ENCODE measurements at regions not wholly inside any gene's neighbourhood (a gene's known extent, or its start where the extent isn't known, plus 50 kb on each side); places are given as distances from the start of the nearest gene placed in this dataset.

GRCh38 chr1:30219675-30220074, 503.7 kb downstream of the MATN1 start:
- no peaks in the 10 kb centered on the region for H3K9me2 ChIP-seq (replicated peaks; ENCODE audit: low read depth, low read length)
- H3F3A ChIP-seq (ENCODE audit: low read depth): no peaks in the 10 kb centered on the region
- H3K4me1 ChIP-seq (ENCODE audit: insufficient read depth, low read length, poor library complexity, severe bottlenecking): no peaks in the 10 kb centered on the region
- no peak overlapping the region for H3K4me2 ChIP-seq (ENCODE audit: low read depth, low read length, poor library complexity, severe bottlenecking)
- no peaks in the 10 kb centered on the region for H3K36me3 ChIP-seq (ENCODE audit: insufficient read depth, low read length)
- H3K9me3 ChIP-seq (ENCODE audit: insufficient read depth, low read depth, low read length): peaks cover 8% of the 10 kb centered on the region; the same call in 1 of the 2 replicates
- TF ChIP-seq CTCF (conservative IDR thresholded peaks at IDR 0.05; ENCODE audit: low read length): no peak
- no peak overlapping the region for H2AFZ ChIP-seq (ENCODE audit: low read length)
- no peak overlapping the region for H3K9ac ChIP-seq (ENCODE audit: low read depth, low read length, poor library complexity, severe bottlenecking)
- no peaks in the 10 kb centered on the region for H4K20me1 ChIP-seq (ENCODE audit: insufficient read depth, low read length, poor library complexity, severe bottlenecking)
- H3K4me3 ChIP-seq (ENCODE audit: low read length, poor library complexity, severe bottlenecking): no peak overlapping the region
- H3K79me2 ChIP-seq (ENCODE audit: insufficient read depth, low read length): no peaks in the 10 kb centered on the region
- no peaks in the 10 kb centered on the region for H3K27me3 ChIP-seq (ENCODE audit: insufficient read depth, low read length, poor library complexity, severe bottlenecking)

- Histone ChIP-seq H3K4me3 (ENCODE audit: low read length, poor library complexity, severe bottlenecking) (no peak overlapping the region), H3F3A (ENCODE audit: low read depth) (no peaks in the 10 kb centered on the region)
- no peak for TF ChIP-seq CTCF (conservative IDR thresholded peaks at IDR 0.05; ENCODE audit: low read length)
- no peak for TF ChIP-seq EZH2phosphoT487 (IDR thresholded peaks at IDR 0.05; ENCODE audit: borderline replicate concordance)
These were observed 504.9 kb downstream of the MATN1 start for GRCh38 chr1:30218438-30218837.

GRCh38 chr1:30216602-30217001, 506.8 kb downstream of the MATN1 start:
- Histone ChIP-seq H3K4me1 (ENCODE audit: insufficient read depth, low read length, poor library complexity, severe bottlenecking) (no peaks in the 10 kb centered on the region), H4K20me1 (ENCODE audit: insufficient read depth, low read length, poor library complexity, severe bottlenecking) (no peaks in the 10 kb centered on the region)

More at GRCh38 chr1:30218438-30218837, 504.9 kb downstream of the MATN1 start:
- Histone ChIP-seq H3K4me2 (ENCODE audit: low read depth, low read length, poor library complexity, severe bottlenecking) (no peak overlapping the region), H3K27me3 (ENCODE audit: insufficient read depth, low read length, poor library complexity, severe bottlenecking) (no peaks in the 10 kb centered on the region), H3K9me2 (replicated peaks; ENCODE audit: low read depth, low read length) (no peaks in the 10 kb centered on the region), H2AFZ (ENCODE audit: low read length) (no peak overlapping the region), H3K36me3 (ENCODE audit: insufficient read depth, low read length) (no peaks in the 10 kb centered on the region), H3K9me3 (ENCODE audit: insufficient read depth, low read depth, low read length) (peaks cover 8% of the 10 kb centered on the region; the same call in 1 of the 2 replicates), H3K79me2 (ENCODE audit: insufficient read depth, low read length) (no peaks in the 10 kb centered on the region), H4K20me1 (ENCODE audit: insufficient read depth, low read length, poor library complexity, severe bottlenecking) (no peaks in the 10 kb centered on the region), H3K9ac (ENCODE audit: low read depth, low read length, poor library complexity, severe bottlenecking) (no peak overlapping the region), H3K4me1 (ENCODE audit: insufficient read depth, low read length, poor library complexity, severe bottlenecking) (no peaks in the 10 kb centered on the region)

More at GRCh38 chr1:30216602-30217001, 506.8 kb downstream of the MATN1 start:
- no peak overlapping the region for H3K9ac ChIP-seq (ENCODE audit: low read depth, low read length, poor library complexity, severe bottlenecking)
- H3F3A ChIP-seq (ENCODE audit: low read depth): no peaks in the 10 kb centered on the region
- peaks cover 8% of the 10 kb centered on the region; the same call in 1 of the 2 replicates for H3K9me3 ChIP-seq (ENCODE audit: insufficient read depth, low read depth, low read length)
- no peaks in the 10 kb centered on the region for H3K36me3 ChIP-seq (ENCODE audit: insufficient read depth, low read length)
- no peak overlapping the region for H3K4me2 ChIP-seq (ENCODE audit: low read depth, low read length, poor library complexity, severe bottlenecking)
- TF ChIP-seq CTCF (conservative IDR thresholded peaks at IDR 0.05; ENCODE audit: low read length): no peak
- TF ChIP-seq EZH2phosphoT487 (IDR thresholded peaks at IDR 0.05; ENCODE audit: borderline replicate concordance): no peak
- H3K79me2 ChIP-seq (ENCODE audit: insufficient read depth, low read length): no peaks in the 10 kb centered on the region
- no peak overlapping the region for H2AFZ ChIP-seq (ENCODE audit: low read length)
- H3K4me3 ChIP-seq (ENCODE audit: low read length, poor library complexity, severe bottlenecking): no peak overlapping the region
- H3K27me3 ChIP-seq (ENCODE audit: insufficient read depth, low read length, poor library complexity, severe bottlenecking): no peaks in the 10 kb centered on the region
- H3K9me2 ChIP-seq (replicated peaks; ENCODE audit: low read depth, low read length): no peaks in the 10 kb centered on the region
